Suprapubic skin (tissue), 4 donors: ENCODE measurements at regions not wholly inside any gene's neighbourhood (a gene's known extent, or its start where the extent isn't known, plus 50 kb on each side); places are given as distances from the start of the nearest gene placed in this dataset.

ENCODE experiments used
- DNase-seq, 2 donors: peaks; one replicate each; pipeline ENCODE4 v3.0.0-alpha.2; 2019; ENCODE audit warnings: low spot score in 2 of 2
- H3K27ac ChIP-seq: fragments of 200-600 bp; sonication (generic); one replicate; pipeline ENCODE4 v1.5.1; 2019
- H3K27me3 ChIP-seq: fragments of 200-600 bp; sonication (generic); one replicate; pipeline ENCODE4 v1.5.1; 2019
- H3K36me3 ChIP-seq: fragments of 200-600 bp; sonication (generic); one replicate; pipeline ENCODE4 v1.5.1; 2019
- H3K4me1 ChIP-seq: fragments of 200-600 bp; sonication (generic); one replicate; pipeline ENCODE4 v1.5.1; 2019
- H3K4me3 ChIP-seq: fragments of 200-600 bp; sonication (generic); one replicate; pipeline ENCODE4 v1.5.1; 2019; ENCODE audit warnings: mild to moderate bottlenecking
- H3K9me3 ChIP-seq: fragments of 200-600 bp; sonication (generic); one replicate; pipeline ENCODE4 v1.5.1; 2019
- EP300 ChIP-seq: sonication (generic); formaldehyde crosslinking; IDR thresholded peaks from one replicate; pipeline ENCODE4 v1.6.1; 2017; ENCODE audit warnings: antibody characterized with exemption
- POLR2A ChIP-seq, 2 donors: fragments of 450-650 bp; IDR thresholded peaks; one replicate each; pipeline ENCODE4 v1.6.1; 2017; ENCODE audit warnings: antibody characterized with exemption in 2 of 2, mild to moderate bottlenecking in 2 of 2, moderate library complexity in 2 of 2
- POLR2AphosphoS5 ChIP-seq, 3 donors: sonication (generic); formaldehyde crosslinking; IDR thresholded peaks; one replicate each; pipeline ENCODE4 v1.6.1; 2017; ENCODE audit warnings: antibody characterized with exemption in 3 of 3
- WGBS: methylation state at CpG from one replicate; pipeline ENCODE4 v1.1.5; 2018; 5-methylcytosine and 5-hydroxymethylcytosine counted together
- TF ChIP-seq, protein P1 (sequence below), 2 donors: fragments of 200-600 bp in 1 of 2; fragments of 450-650 bp in 1 of 2; sonication (generic) in 1 of 2; IDR thresholded peaks; one replicate each; pipeline ENCODE4 v1.5.1; 2016 to 2019; ENCODE audit warnings: antibody characterized with exemption in 2 of 2, mild to moderate bottlenecking in 1 of 2, moderate library complexity in 1 of 2

DNA sequence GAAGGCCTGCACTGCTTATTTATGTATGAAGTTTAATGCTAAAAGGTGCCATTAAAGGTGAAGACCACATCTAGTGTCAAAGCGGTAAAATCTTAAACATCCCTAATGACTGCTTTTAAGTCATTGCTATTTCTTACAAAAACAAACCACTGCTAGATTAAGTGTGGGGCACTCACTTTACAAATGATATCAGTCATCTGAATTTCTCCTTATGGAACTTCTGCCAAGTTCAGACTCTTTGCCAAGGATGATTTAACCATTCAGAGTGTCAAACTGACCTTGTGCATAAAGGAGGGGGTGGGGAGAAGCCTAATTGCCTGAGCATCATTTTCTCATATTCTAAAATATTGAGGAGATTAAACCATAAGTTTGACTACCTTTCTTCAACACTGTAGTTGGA lies 271.5 kb downstream of the TGFB2 start:
- Histone ChIP-seq H3K36me3 (no peaks in the 10 kb centered on the region), H3K27me3 (no peaks in the 10 kb centered on the region), H3K4me3 (no peak overlapping the region), H3K9me3 (no peaks in the 10 kb centered on the region), H3K4me1 (no peaks in the 10 kb centered on the region), H3K27ac (no peak overlapping the region)
- DNase-seq: no peak
- 91% methylated on average over 1 of the region's 1 CpG for WGBS
- TF ChIP-seq, protein P1, sequence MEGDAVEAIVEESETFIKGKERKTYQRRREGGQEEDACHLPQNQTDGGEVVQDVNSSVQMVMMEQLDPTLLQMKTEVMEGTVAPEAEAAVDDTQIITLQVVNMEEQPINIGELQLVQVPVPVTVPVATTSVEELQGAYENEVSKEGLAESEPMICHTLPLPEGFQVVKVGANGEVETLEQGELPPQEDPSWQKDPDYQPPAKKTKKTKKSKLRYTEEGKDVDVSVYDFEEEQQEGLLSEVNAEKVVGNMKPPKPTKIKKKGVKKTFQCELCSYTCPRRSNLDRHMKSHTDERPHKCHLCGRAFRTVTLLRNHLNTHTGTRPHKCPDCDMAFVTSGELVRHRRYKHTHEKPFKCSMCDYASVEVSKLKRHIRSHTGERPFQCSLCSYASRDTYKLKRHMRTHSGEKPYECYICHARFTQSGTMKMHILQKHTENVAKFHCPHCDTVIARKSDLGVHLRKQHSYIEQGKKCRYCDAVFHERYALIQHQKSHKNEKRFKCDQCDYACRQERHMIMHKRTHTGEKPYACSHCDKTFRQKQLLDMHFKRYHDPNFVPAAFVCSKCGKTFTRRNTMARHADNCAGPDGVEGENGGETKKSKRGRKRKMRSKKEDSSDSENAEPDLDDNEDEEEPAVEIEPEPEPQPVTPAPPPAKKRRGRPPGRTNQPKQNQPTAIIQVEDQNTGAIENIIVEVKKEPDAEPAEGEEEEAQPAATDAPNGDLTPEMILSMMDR (IDR thresholded peaks at IDR 0.05): no peak
- TF ChIP-seq POLR2A (IDR thresholded peaks at IDR 0.05) (no peak), EP300 (no peak), POLR2AphosphoS5 (IDR thresholded peaks at IDR 0.05) (no peak)

DNA sequence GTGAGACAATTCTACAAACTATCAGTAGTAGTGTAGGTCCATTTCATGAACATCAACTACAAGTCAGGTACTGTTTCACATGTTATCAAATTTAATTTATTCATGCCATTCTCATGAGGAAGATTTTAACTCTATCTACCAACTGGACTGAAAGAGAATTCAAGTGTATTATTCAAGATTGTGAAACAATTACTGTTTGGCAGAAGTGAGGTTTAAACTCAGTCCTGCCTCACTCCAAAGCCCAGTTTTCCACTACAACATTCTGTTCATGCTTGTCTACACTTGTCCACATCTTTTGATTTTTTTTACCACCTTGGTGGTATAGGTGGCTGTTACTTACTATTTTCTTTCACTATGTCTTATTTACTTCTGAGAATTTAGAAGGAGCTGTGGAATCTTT lies 272.9 kb downstream of the TGFB2 start:
- H3K36me3 ChIP-seq: no peaks in the 10 kb centered on the region
- no peak for DNase-seq
- TF ChIP-seq POLR2AphosphoS5 (IDR thresholded peaks at IDR 0.05) (no peak), POLR2A (IDR thresholded peaks at IDR 0.05) (no peak), EP300 (no peak)
- TF ChIP-seq, protein P1 (IDR thresholded peaks at IDR 0.05): no peak
- no peaks in the 10 kb centered on the region for H3K4me1 ChIP-seq
- no peaks in the 10 kb centered on the region for H3K9me3 ChIP-seq
- H3K4me3 ChIP-seq: no peak overlapping the region
- no peak overlapping the region for H3K27ac ChIP-seq
- H3K27me3 ChIP-seq: no peaks in the 10 kb centered on the region

DNA sequence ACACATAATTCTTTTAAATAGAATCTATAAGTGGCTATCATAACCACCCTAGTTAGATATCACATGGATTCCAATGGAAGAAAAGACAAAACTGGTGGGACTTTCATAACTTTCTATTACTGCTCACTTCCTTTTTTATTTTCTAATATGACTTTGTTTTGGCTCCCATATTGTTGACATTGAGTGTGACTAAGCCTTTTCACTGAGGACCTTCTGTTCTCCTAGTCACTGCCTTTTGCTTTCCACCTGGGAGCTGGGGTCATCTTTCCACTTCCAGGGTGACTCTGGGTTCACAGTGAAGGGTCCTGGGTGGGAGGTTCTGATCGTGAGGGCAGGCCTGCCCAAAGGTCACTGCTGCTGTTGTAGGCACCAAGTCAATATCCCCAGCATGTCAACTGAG lies 275.8 kb downstream of the TGFB2 start:
- Histone ChIP-seq H3K4me1 (no peaks in the 10 kb centered on the region), H3K4me3 (no peak overlapping the region), H3K27ac (no peak overlapping the region), H3K9me3 (no peaks in the 10 kb centered on the region), H3K27me3 (no peaks in the 10 kb centered on the region), H3K36me3 (no peaks in the 10 kb centered on the region)
- no peak for TF ChIP-seq POLR2AphosphoS5 (IDR thresholded peaks at IDR 0.05)
- TF ChIP-seq, protein P1 (IDR thresholded peaks at IDR 0.05): no peak
- no peak for TF ChIP-seq EP300
- TF ChIP-seq POLR2A (IDR thresholded peaks at IDR 0.05): no peak
- no peak for DNase-seq
- WGBS: 73% methylated on average over 1 of the region's 1 CpG

DNA sequence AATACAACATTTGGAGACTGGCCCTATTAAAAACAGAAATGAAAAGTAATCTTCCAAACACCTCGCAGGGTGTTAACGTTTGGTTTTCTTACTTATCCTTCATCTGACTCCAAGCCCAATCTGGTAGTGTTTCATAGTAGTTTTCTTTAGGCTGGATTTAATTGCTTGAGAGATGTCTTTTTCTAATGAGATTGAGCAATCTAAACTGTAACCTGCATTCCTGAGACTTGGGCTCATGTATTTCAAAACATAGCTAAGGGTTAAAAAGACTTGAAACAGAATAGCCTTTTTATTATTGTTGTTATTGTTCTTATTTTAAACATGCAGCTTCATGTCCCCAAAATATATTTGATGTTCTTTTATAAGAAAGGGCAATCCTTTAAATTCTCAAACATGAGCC lies 278.9 kb downstream of the TGFB2 start:
- Histone ChIP-seq H3K36me3 (no peaks in the 10 kb centered on the region), H3K9me3 (peaks cover 5% of the 10 kb centered on the region), H3K27ac (no peak overlapping the region), H3K4me1 (no peaks in the 10 kb centered on the region), H3K27me3 (no peaks in the 10 kb centered on the region), H3K4me3 (no peak overlapping the region)
- TF ChIP-seq POLR2A (IDR thresholded peaks at IDR 0.05) (no peak), POLR2AphosphoS5 (IDR thresholded peaks at IDR 0.05) (no peak), EP300 (no peak)
- TF ChIP-seq, protein P1 (IDR thresholded peaks at IDR 0.05): no peak
- DNase-seq: no peak
- 69% methylated on average over 2 of the region's 2 CpGs for WGBS

DNA sequence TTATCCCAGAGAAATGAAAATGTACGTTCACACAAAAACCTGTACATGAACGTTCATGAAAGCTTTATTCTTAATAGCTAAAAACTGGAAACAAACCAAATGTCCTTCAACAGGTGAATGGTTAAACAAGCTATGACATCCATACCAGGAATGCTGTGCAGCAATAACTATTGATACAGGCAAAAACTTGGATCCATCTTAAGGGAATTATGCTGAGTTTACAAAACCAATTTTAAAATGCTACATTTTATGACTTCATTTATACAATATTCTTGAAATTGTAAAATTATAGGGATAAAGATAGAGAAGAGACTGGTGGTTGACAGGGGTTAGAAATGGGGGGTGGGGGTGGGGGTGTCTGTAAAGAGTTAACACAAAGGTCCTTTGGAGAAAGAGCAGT lies 280.3 kb downstream of the TGFB2 start:
- no peak for DNase-seq
- TF ChIP-seq POLR2A (IDR thresholded peaks at IDR 0.05): no peak
- TF ChIP-seq, protein P1 (IDR thresholded peaks at IDR 0.05): no peak
- no peak for TF ChIP-seq EP300
- no peak for TF ChIP-seq POLR2AphosphoS5 (IDR thresholded peaks at IDR 0.05)
- 57% methylated on average over 2 of the region's 2 CpGs for whole genome bisulfite sequencing
- H3K4me3 ChIP-seq: no peak overlapping the region
- no peaks in the 10 kb centered on the region for H3K4me1 ChIP-seq
- no peaks in the 10 kb centered on the region for H3K36me3 ChIP-seq
- H3K27ac ChIP-seq: no peak overlapping the region
- peaks cover 5% of the 10 kb centered on the region for H3K9me3 ChIP-seq
- no peaks in the 10 kb centered on the region for H3K27me3 ChIP-seq
